ENCODE measurements at regions not wholly inside any gene's neighbourhood (a gene's known extent, or its start where the extent isn't known, plus 50 kb on each side); places are given as distances from the start of the nearest gene placed in this dataset.
A peak's percentile ranks its signal among the peaks of the same experiment; 100 is the strongest.

DNA sequence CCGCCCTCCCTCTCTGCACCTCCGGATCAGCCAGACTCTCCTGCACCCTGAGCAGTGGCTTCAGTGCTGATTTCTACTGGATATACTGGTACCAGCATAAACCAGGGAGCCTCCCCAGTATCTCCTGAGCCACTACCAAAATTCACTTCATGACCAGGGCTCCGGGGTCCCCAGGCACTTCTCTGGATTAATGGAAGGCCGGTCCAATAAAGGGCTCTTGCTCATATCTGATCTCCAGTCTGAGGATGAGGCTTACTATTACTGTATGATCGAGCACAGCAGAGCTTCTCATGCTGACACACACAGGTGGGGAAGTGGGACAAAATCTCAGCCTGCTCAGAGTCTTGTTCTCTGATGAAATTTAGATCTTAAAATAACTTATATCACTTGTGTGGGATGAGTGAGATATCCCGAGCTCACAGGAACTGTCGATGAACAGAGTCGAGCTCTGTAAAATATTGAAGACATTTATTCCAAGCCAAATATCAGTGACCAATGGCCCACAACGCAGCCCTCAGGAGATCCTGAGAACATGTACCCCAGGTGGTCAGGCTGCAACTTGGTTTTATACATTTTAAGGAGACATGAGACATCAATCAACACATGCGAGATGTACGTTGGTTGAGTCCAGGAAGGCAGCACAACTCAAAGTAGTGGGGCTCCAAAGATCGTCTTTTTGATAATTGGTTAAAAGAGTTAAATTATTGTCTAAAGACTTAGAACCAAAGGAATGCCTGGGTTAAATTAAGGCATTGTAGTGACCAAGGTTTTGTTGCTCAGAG is 93.0 kb upstream of the TOP3B start:
- DNase-seq (ENCODE audit: low spot score) = no peak

GRCh38 chr22:22074634-22075381 is 92.2 kb upstream of the TOP3B start:
- DNase-seq (ENCODE audit: low spot score) = no peak

DNA sequence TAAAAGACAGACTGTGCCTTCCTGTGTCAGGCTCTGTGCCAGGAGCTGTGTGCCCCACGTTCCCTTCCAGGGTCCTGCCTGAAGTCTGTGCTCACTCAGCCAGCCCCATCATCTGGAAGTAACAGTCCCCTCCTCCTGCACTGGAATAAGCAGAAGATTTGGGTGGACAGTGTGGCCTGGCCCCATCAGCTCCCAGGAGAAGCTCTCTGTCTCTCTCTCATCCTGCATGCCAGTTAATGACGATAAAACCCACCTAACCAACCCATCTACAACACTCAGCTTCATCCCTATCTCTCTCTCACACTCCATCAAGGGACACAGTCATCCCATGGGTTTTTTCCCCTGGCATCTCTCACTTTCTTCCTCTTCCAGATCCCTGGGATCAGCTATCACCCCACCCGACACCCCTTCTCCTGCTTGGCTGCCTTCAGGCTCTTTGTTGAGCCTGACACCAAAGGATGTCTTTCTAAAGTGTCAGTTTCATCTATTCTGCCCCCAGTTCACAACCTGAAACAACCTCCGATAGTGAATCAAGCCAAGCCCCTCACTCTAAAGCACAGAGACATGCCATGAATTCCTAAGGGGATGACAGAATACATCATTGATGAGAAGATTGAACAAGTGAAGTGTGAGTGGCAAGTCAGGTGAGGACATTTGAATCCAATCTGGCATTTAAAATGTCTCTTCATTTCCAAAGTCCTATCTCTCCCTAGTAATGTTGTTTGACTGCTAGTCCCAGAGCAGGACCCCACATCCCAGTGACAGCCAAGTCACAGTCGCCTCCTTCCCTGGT is 91.4 kb upstream of the TOP3B start:
- no peak for DNase-seq (ENCODE audit: low spot score)

DNA sequence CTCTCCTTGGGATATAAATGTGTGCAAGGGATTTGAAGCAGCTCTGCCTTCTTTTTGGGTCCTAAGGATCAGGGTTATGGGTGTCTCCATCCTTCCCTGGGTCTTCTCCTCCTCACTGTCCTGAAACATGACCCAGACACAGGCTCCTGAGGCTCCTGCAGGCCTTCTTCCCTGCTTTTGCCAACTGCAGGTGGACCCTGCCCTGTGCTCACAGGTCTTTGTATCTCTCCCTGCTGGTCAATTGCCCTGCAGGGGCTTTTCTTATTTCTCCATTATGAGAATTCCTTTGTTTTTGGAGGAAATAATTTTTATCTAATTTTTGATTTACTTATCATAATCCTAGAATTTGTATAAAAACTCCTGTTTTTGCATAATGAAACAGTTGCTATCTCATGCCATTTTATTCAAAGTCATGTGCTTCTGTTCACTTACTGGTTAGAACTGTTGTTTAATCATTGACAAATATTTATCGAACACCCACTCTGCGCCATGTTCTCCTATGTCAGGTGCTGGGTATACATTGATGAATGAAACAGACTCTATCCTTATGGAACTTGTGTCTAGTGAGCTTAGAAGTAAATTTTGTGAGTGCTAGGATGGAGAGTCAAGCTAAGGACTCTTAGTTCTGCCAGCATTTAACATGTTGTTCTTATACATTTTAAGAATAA is 89.7 kb upstream of the TOP3B start:
- DNase-seq (ENCODE audit: low spot score) = no peak

GRCh38 chr22:22071455-22071854 is 88.9 kb upstream of the TOP3B start:
- DNase-seq (ENCODE audit: low spot score) = no peak

DNA sequence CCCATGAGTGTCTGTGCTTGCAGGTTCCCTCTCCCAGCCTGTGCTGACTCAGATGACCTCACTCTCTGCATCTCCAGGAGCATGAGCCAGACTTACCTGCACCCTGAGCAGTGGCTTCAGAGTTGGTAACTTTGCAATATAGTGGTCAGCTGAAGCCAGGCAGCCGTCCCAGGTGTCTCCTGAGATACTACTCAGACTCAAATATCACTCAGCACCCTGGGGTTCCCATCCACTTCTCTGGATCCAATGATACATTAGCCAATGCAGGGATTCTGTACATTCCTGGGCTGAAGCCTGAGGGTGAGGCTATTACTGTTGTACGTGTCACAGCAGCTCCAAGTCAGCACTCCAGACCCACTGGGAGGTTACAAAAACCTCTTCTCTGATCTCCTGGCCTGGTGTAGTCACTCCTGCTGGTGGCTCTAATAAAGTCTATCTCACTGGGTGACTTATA is 87.8 kb upstream of the TOP3B start:
- DNase-seq (ENCODE audit: low spot score) = no peak

GRCh38 chr22:22069450-22070370 is 87.1 kb upstream of the TOP3B start:
- DNase-seq (ENCODE audit: low spot score) = no peak

- no peak for DNase-seq (ENCODE audit: low spot score)
Observed at GRCh38 chr22:22068657-22069056, 86.1 kb upstream of the TOP3B start.

DNA sequence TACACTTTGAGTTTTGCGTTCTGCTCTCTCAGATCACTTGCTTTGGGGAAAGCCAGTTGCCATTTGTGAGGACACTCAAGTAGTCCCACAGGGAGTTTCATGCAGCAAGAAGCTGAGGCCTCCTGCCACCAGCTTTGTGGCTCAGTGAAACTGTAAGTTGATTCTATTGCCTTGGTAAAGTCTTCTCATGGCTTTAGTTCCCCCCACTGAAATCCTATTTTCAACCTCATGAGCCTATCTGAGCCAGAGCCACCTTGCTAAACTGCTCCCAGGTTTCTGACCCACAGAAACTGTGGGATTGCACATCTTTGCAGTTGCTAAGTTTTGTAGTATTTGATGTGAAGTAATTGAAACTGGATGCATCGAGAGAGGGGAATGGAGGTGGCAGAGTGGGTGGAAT is 85.4 kb upstream of the TOP3B start:
- no peak for DNase-seq (ENCODE audit: low spot score)

DNA sequence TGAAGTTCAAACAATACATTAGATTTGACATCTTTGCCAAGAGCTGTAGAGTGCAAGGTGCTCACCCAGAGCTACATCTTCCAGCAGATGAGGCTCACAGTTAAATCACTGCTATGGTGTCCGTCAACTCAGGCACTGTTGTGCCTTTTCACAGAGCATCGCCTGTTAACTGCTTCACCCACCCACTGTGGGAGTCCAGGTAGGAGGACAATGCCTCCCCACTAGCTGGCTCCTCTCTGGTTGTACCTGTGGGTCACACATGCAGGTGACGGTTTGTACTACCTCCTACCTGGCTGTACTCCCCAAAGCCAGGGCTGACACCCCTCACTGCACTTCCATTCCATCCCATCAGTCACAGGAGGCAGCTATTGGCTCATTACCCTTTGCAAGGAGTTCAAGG is 84.6 kb upstream of the TOP3B start:
- DNase-seq (ENCODE audit: low spot score) = no peak

DNA sequence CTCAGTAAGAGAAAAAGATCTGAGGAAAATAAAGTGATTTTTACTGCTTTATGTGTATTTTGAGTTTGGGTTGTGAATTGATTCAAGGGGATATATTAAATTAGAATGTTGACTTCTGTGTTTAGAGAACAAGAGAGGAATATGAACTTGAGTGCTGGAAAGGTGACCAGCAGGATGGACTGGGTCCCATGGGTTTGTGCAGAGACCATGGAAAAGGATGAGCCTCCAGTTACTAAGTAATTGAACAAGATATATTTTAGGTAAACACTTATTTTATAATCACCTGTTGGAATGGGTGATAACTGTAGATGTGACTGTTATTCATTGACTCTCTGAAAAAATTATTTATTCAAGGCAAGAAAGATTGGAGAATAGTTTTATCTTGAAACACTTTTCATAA is 82.0 kb upstream of the TOP3B start:
- DNase-seq (ENCODE audit: low spot score) = no peak

DNA sequence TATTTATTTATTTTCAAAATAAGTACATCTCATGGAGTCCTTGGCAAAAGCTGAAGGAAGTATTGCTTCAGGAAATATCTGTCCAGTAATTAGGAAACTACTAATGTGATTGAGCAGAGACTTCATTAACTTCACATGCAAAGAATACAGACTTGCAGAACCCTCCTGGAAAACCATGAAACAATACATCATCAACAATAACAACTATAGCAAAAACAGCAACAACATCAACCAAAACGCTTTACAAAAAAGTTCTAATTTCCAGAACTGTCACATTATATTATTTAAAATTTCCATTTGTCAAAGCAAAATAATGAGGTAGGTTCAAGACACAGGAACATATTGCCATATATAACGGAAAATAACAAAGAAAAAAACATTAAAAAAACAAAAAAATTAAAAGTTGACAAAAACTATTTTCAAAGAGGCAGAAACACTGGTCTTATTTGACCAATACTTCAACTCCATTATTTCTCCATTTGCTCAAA is 79.8 kb upstream of the TOP3B start:
- DNase-seq (ENCODE audit: low spot score) = no peak

GRCh38 chr22:22061085-22062077 is 78.8 kb upstream of the TOP3B start:
- no peak for DNase-seq (ENCODE audit: low spot score)

GRCh38 chr22:22060200-22061084 is 77.9 kb upstream of the TOP3B start:
- DNase-seq (ENCODE audit: low spot score) = peak; percentile 36

GRCh38 chr22:22059291-22060002 is 76.9 kb upstream of the TOP3B start:
- DNase-seq (ENCODE audit: low spot score) = no peak

DNA sequence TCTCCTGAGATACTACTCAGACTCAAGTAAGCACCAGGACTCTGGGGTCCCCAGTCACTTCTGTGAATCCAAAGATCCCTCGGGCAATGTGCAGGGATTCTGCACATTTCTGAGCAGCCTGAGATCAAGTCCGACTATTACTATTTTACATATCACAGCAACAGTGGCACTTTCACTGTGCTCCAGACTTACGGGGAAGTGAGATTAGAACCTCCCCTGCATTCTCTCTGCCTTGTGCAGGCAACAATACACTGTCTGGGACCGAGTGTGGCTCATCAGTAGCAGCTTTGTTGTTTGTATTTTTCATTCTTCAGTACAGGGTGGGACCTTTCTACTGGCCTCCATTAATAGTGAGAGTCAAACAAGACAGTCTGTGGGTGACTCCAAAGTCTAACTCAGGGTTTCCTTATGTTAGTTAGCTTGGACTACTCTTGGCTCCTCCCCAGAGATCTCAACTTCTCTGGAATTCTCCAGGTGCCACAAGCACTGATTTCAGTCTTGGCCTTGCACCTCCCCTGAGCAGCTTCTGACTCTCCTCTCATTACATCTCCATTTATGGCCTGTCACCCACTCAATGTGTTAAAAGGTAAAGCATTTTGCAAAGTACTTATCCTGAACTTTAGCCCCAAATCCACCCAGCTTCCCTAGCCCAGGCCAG is 76.2 kb upstream of the TOP3B start:
- no peak for DNase-seq (ENCODE audit: low spot score)

DNA sequence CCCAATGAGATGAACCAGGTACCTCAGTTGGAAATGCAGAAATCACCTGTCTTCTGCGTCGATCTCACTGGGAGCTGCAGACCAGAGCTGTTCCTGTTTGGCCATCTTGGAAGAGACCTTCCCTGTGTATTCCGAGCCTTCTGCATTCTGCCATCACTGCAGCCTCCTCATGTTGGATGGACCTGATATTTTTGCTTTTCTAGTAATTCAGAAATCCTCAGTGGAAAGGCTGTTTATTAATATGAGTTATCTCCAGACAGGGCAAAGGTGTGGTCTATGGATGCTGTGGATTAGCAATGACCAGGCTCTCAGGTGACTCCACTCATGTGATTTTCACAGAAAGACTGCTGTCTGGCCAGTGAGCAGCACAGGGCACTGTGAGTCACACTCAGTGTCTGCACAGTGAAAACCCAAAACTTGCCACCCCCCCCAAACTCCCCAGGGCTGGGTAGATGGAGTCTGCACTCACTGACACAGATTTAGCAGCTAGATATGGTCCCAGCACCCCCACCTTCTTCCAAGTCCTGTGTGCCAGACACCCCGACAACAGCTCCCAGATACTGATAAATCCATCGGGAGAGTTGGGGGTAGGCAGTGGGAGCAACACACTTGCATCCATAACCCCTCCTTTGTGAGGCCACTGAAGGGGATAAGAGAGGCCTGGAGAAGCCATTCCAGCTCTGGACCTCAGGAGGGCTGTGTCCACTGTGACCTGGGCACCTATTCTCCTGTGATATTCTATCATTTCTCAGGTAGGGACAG is 75.2 kb upstream of the TOP3B start:
- no peak for DNase-seq (ENCODE audit: low spot score)
